GM12878 (cell line): ENCODE measurements at regions not wholly inside any gene's neighbourhood (a gene's known extent, or its start where the extent isn't known, plus 50 kb on each side); places are given as distances from the start of the nearest gene placed in this dataset.

Experiments used
- ATAC-seq: fragments of 200-7000 bp; cut with Tn5 transposase; 3 replicates; pipeline ENCODE4 v1.9.1; 2020; ENCODE audit warnings: mild to moderate bottlenecking, moderate library complexity
- BruUV-seq: library from RNA; stranded (reverse); fragments of 400-500 nt; replicated peaks from 2 replicates; lab custom pipeline; 2021; lab: Mats Ljungman, UMichigan
- CTCF ChIA-PET: fragments of 300-600 bp; sonication (Branson Sonifier 250); formaldehyde crosslinking; extraction: SDS; loops from one replicate; lab custom pipeline; 2021; ENCODE audit warnings: inconsistent platforms; lab: Yijun Ruan, JAX
- POLR2A ChIA-PET: fragments of 350-600 bp; formaldehyde crosslinking; extraction: SDS; loops from one replicate; lab custom pipeline; 2021; ENCODE audit warnings: inconsistent platforms; lab: Charles Lee
- RAD21 ChIA-PET: fragments of 300-600 bp; sonication (Branson Sonifier 250); formaldehyde crosslinking; loops from one replicate; lab custom pipeline; 2023; ENCODE audit warnings: antibody characterized with exemption; ENCODE audit not compliant: unreplicated experiment; lab: Charles Lee
- SMC1A ChIA-PET: fragments of 300-600 bp; sonication (Branson Sonifier 250); formaldehyde crosslinking; loops from one replicate; lab custom pipeline; 2023; ENCODE audit not compliant: unreplicated experiment, uncharacterized antibody; lab: Charles Lee
- DNase-seq: peaks from one replicate; pipeline ENCODE4 v3.0.0-alpha.2; 2011; ENCODE audit warnings: low read depth, low spot score
- FAIRE-seq: peaks from 3 replicates; lab custom pipeline; 2011; peaks lifted over from hg19 to GRCh38; lab: Jason Lieb, UNC
- H2AFZ ChIP-seq: 2 replicates; pipeline ENCODE4 v1.6.0; 2011; ENCODE audit warnings: low read depth, low read length, control low read depth; ENCODE audit not compliant: control insufficient read depth
- H3K27ac ChIP-seq: 2 replicates; pipeline ENCODE4 v1.5.1; 2011; ENCODE audit warnings: control low read depth; ENCODE audit not compliant: control insufficient read depth, insufficient read depth
- H3K27me3 ChIP-seq, 2 experiments: replicated peaks in 1 of 2; 2 replicates each; pipeline versions ENCODE4 v1.6.0 to v1.6.1; 2011; ENCODE audit warnings: low read length in 1 of 2; ENCODE audit not compliant: control insufficient read depth in 2 of 2, insufficient read depth in 2 of 2
- H3K36me3 ChIP-seq, 2 experiments: 2 replicates each; pipeline ENCODE4 v1.5.1; 2011; ENCODE audit warnings: low read length in 1 of 2; ENCODE audit not compliant: control insufficient read depth in 2 of 2, insufficient read depth in 2 of 2
- H3K4me1 ChIP-seq: 2 replicates; pipeline ENCODE4 v1.6.1; 2011; ENCODE audit warnings: mild to moderate bottlenecking, low read length, moderate library complexity, mixed read lengths; ENCODE audit not compliant: control insufficient read depth, insufficient read depth
- H3K4me2 ChIP-seq: 2 replicates; pipeline ENCODE4 v1.6.0; 2011; ENCODE audit warnings: control low read depth; ENCODE audit not compliant: control insufficient read depth, insufficient read depth
- H3K4me3 ChIP-seq: fragments of 200-600 bp; sonication (generic); 2 replicates; pipeline ENCODE4 v1.5.1; 2016
- H3K79me2 ChIP-seq: 2 replicates; pipeline ENCODE4 v1.6.0; 2011; ENCODE audit warnings: low read length; ENCODE audit not compliant: control insufficient read depth, insufficient read depth
- H3K9ac ChIP-seq: 2 replicates; pipeline ENCODE4 v1.8.0; 2011; ENCODE audit warnings: low read length, control low read depth, mixed read lengths; ENCODE audit not compliant: control insufficient read depth, insufficient read depth
- H3K9me3 ChIP-seq: replicated peaks from 3 replicates; pipeline ENCODE4 v1.5.1; 2011; ENCODE audit warnings: mild to moderate bottlenecking, low read length; ENCODE audit not compliant: control insufficient read depth, insufficient read depth
- H4K20me1 ChIP-seq: 2 replicates; pipeline ENCODE4 v1.6.0; 2011; ENCODE audit not compliant: control insufficient read depth, insufficient read depth
- BCLAF1 ChIP-seq: fragments of 450-650 bp; IDR thresholded peaks from 2 replicates; pipeline ENCODE4 v1.6.1; 2017; ENCODE audit warnings: antibody characterized with exemption, mild to moderate bottlenecking, moderate library complexity
- BRCA1 ChIP-seq: IDR thresholded peaks from 2 replicates; pipeline ENCODE4 v1.6.1; 2011; ENCODE audit warnings: low read depth, low read length, improper control_type of control experiment
- CHD1 ChIP-seq: IDR thresholded peaks from 2 replicates; pipeline ENCODE4 v1.6.1; 2012; ENCODE audit warnings: low read depth, low read length, improper control_type of control experiment
- CTCF ChIP-seq, 3 experiments: IDR thresholded peaks in 2 of 3; conservative IDR thresholded peaks in 1 of 3; 2 replicates each; pipeline ENCODE4 v1.5.1; 2011; ENCODE audit warnings: low read depth in 3 of 3, low read length in 3 of 3, mild to moderate bottlenecking in 3 of 3, control low read depth in 2 of 3, moderate library complexity in 2 of 3, inconsistent platforms in 1 of 3, mixed read lengths in 1 of 3; ENCODE audit not compliant: control insufficient read depth in 2 of 3, insufficient read depth in 1 of 3; ENCODE audit errors: extremely low read depth in 1 of 3
- E4F1 ChIP-seq: fragments of 450-650 bp; IDR thresholded peaks from 2 replicates; pipeline ENCODE4 v1.6.1; 2018; ENCODE audit warnings: borderline replicate concordance, mild to moderate bottlenecking; ENCODE audit not compliant: partially characterized antibody
- MLLT1 ChIP-seq: fragments of 450-650 bp; IDR thresholded peaks from 2 replicates; pipeline ENCODE4 v1.6.1; 2016; ENCODE audit warnings: mild to moderate bottlenecking
- POLR2AphosphoS2 ChIP-seq: IDR thresholded peaks from 2 replicates; pipeline ENCODE4 v1.6.1; 2011; ENCODE audit warnings: low read depth, mild to moderate bottlenecking, low read length, improper control_type of control experiment, moderate library complexity
- RELA ChIP-seq: fragments of 450-650 bp; IDR thresholded peaks from 2 replicates; pipeline ENCODE4 v1.8.0; 2014; ENCODE audit warnings: borderline replicate concordance; ENCODE audit not compliant: partially characterized antibody
- RFX5 ChIP-seq: IDR thresholded peaks from 2 replicates; pipeline ENCODE4 v1.6.1; 2011; ENCODE audit warnings: low read depth, low read length, improper control_type of control experiment
- SIX5 ChIP-seq: IDR thresholded peaks from 2 replicates; pipeline ENCODE4 v1.6.1; 2011; ENCODE audit warnings: mild to moderate bottlenecking, low read depth, low read length, moderate library complexity; ENCODE audit not compliant: severe bottlenecking
- SKIL ChIP-seq: fragments of 450-650 bp; IDR thresholded peaks from 2 replicates; pipeline ENCODE4 v1.6.1; 2017; ENCODE audit warnings: mild to moderate bottlenecking, low read depth, inconsistent platforms; ENCODE audit not compliant: poor library complexity, severe bottlenecking
- SUPT20H ChIP-seq: IDR thresholded peaks from 2 replicates; pipeline ENCODE4 v1.6.1; 2011; ENCODE audit warnings: low read depth, mild to moderate bottlenecking, low read length, moderate library complexity, borderline replicate concordance; ENCODE audit not compliant: control insufficient read depth
- ZNF207 ChIP-seq: fragments of 450-650 bp; IDR thresholded peaks from 2 replicates; pipeline ENCODE4 v1.6.1; 2014; ENCODE audit warnings: antibody characterized with exemption, mild to moderate bottlenecking, borderline replicate concordance
- WGBS: methylation state at CpG from one replicate; pipeline ENCODE4 v1.1.6; 2016; ENCODE audit warnings: low lambda C conversion rate; ENCODE audit not compliant: insufficient replicate concordance, insufficient coverage; ENCODE audit errors: missing lambda C conversion rate; 5-methylcytosine and 5-hydroxymethylcytosine counted together
- in situ Hi-C: fragments of 300-500 bp; cut with MboI; formaldehyde crosslinking; loops from 9 replicates; pipeline ENCODE4 v1.14.3; 2018; ENCODE audit warnings: mixed read lengths
- intact Hi-C: fragments of 100-400 bp; cut with micrococcal nuclease; formaldehyde crosslinking; loops from one replicate; pipeline ENCODE4 v1.14.2; 2022; ENCODE audit not compliant: unreplicated experiment

- Histone ChIP-seq H4K20me1 (no peaks in the 10 kb centered on the region), H3K9me3 (no peaks in the 10 kb centered on the region), H2AFZ (no peak overlapping the region), H3K4me3 (no peak overlapping the region), H3K4me1 (no peaks in the 10 kb centered on the region), H3K79me2 (no peaks in the 10 kb centered on the region), H3K9ac (no peak overlapping the region), H3K27ac (no peak overlapping the region), H3K4me2 (no peak overlapping the region), H3K36me3 (no peaks in the 10 kb centered on the region), H3K27me3 (no peaks in the 10 kb centered on the region)
- ATAC-seq (no peak; the same call in 2 of the 3 replicates), FAIRE-seq (no peak), DNase-seq (no peak)
- in situ Hi-C loops (no loop called here), intact Hi-C loops (no loop called here)
- WGBS, result 22% methylated on average over 3 of the region's 3 CpGs
- no TSS peak for BruUV-seq
- CTCF ChIA-PET, result no interaction called here
- RAD21 ChIA-PET, result no interaction called here
- POLR2A ChIA-PET, result no interaction called here
- SMC1A ChIA-PET, result no interaction called here
- TF ChIP-seq SIX5, result no peak
- TF ChIP-seq CTCF (IDR thresholded peaks at IDR 0.05 in 2 of 3, conservative IDR thresholded peaks at IDR 0.05 in 1 of 3; ENCODE audit: control insufficient read depth in 2 of 3, extremely low read depth in 1 of 3, insufficient read depth in 1 of 3, low read depth in 3 of 3, low read length in 3 of 3), result no peak
- no peak for TF ChIP-seq POLR2AphosphoS2
- no peak for TF ChIP-seq SKIL
- no peak for TF ChIP-seq SUPT20H
- no peak for TF ChIP-seq BCLAF1
- TF ChIP-seq MLLT1, result no peak
- no peak for TF ChIP-seq RELA
- no peak for TF ChIP-seq BRCA1
- TF ChIP-seq RFX5, result no peak
- TF ChIP-seq E4F1, result no peak
- TF ChIP-seq CHD1, result no peak
- no peak for TF ChIP-seq ZNF207
Observed at GRCh38 chr6:76441875-76442274, 369.4 kb upstream of the IMPG1 start.
